ENCODE measurements at regions not wholly inside any gene's neighbourhood (a gene's known extent, or its start where the extent isn't known, plus 50 kb on each side); places are given as distances from the start of the nearest gene placed in this dataset.

DNA sequence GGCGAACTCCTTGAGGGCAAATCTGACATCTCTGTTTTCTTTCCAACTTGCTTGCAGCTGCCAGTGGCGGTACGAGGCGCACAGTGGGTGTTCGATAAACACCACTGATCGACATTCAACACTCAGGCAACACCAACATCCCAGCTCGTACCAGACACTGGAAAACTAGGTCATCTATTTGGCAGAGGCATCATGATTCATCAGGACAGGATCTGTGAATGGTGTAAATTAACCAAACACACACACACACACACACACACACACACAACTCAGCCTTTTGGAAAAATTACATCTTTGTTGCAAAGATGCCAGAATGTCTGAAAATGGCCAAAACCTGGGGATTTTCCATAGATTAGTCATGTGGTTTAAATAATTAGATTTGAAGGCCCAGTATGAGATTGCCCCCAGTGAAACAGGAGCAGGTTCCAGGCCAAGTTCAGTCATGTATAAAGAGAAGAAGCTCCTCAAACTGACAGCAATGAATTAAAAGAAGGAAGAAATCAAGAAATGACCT, 150.5 kb upstream of the NCKAP5 start:
- TF ChIP-seq, protein P1, sequence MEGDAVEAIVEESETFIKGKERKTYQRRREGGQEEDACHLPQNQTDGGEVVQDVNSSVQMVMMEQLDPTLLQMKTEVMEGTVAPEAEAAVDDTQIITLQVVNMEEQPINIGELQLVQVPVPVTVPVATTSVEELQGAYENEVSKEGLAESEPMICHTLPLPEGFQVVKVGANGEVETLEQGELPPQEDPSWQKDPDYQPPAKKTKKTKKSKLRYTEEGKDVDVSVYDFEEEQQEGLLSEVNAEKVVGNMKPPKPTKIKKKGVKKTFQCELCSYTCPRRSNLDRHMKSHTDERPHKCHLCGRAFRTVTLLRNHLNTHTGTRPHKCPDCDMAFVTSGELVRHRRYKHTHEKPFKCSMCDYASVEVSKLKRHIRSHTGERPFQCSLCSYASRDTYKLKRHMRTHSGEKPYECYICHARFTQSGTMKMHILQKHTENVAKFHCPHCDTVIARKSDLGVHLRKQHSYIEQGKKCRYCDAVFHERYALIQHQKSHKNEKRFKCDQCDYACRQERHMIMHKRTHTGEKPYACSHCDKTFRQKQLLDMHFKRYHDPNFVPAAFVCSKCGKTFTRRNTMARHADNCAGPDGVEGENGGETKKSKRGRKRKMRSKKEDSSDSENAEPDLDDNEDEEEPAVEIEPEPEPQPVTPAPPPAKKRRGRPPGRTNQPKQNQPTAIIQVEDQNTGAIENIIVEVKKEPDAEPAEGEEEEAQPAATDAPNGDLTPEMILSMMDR (IDR thresholded peaks at IDR 0.05) = no peak
- TF ChIP-seq EP300 (IDR thresholded peaks at IDR 0.05) = no peak

All from gastroesophageal sphincter (tissue), 3 donors.